ENCODE measurements at regions not wholly inside any gene's neighbourhood (a gene's known extent, or its start where the extent isn't known, plus 50 kb on each side); places are given as distances from the start of the nearest gene placed in this dataset.
"Not testable (repeated sequence)": the region's sequence is repeated elsewhere in the genome, so short reads cannot be mapped to it uniquely, and the experiment has no call there.

- DNase-seq: no peak
Observed at GRCh38 chr10:130689743-130690626, 553.8 kb downstream of the GLRX3 start.

GRCh38 chr10:130691776-130692175 lies 555.6 kb downstream of the GLRX3 start:
- DNase-seq: no peak

DNA sequence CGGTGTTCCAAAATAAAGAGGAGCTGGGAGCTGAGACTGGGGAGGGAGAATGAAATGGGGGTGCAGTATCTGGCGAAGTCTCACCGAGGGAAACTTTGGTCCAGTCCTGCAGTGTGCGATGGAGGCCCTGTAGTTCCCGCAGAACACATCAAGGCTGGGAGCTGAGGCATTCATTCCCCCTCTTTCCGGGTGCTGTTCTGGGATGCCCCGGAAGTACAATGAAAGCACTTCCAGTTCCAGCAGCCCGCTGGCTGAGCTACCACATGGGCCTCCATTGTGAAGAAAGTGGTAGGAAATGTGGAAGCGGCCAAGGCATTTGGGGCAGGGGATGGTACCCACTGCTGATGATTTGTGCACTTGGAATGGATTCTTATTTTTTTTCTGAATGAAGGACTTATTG lies 560.7 kb downstream of the GLRX3 start:
- DNase-seq: no peak

DNA sequence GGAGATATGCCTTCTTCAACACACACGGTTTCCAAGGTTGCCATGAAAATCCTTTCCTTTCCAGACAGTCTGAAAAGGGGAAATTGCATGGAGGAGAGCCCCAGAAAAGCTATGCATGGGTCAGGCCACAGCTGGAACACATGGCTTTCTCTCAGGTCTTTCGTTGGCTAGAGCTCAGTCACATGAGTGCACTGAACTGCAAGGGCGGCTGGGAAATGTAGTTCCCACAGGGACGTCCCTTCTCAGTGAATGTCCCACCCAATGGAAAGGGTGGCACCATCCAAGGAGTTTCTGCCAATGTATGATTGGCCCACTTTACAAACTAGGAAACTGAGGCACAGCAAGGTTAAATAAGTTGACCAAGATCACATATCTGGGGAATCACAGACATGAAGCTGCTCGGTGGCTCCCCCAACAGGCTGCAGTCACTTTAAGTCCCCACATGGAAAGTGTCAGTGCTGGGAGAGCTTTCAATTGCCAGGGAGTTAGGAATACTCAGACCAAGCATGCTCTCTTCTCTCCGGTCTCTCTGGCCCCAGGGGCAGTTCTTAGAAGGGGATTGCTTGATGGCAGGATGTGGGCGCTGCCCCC lies 571.3 kb downstream of the GLRX3 start:
- no peak for DNase-seq

DNA sequence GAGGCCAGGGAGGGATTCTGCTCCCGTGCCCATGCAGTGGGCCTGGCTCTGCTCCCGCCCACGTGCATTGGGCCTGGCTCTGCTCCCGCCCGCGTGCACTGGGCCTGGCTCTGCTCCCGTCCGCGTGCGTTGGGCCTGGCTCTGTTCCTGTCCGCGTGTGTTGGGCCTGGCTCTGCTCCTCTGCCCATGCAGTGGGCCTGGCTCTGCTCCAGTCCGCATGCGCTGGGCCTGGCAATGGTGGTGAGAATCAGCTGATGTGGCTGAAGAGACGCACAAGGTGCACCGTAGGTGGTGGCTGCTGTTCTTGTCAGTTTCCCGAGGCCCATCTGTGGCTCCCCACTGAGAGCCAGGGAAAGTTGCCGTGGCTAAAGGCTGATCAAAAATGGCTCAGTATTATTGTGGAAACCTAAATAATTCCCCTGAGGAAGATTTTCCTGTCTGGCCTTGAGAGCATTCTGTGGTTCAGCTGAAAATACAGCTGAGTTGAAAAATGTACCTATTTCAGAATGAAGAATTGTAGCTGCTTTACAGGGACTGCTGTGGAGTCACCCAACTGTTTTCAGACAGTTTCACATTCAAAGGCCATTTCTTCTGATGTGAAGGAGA lies 572.4 kb downstream of the GLRX3 start:
- no peak for DNase-seq

GRCh38 chr10:130709415-130709814 lies 573.2 kb downstream of the GLRX3 start:
- DNase-seq: no peak

DNA sequence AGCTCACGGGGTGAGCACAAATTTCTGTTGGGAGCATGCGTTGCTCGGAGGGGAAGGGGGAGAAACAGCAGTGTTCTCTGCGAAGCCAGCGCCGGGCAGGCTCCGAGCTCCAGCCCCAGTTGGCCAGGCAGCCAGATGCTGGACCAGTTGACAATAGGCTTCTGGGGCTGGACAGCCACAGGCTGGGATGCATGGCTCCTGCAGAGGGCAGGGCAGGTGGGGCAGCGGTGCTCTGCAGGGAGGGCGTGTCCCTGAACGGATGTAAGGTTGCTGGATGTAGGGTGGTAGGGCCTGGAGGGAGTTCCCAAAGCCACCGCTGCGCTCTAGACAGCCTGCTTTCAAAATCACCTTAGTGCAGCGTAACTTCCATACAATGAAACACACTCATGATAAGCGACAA lies 574.9 kb downstream of the GLRX3 start:
- no peak for DNase-seq

- DNase-seq: no peak
Observed at GRCh38 chr10:130713135-130713534, 576.9 kb downstream of the GLRX3 start.

- DNase-seq: no peak
Observed at GRCh38 chr10:130713731-130714130, 577.5 kb downstream of the GLRX3 start.

GRCh38 chr10:130714742-130715467 lies 578.7 kb downstream of the GLRX3 start:
- DNase-seq: no peak

GRCh38 chr10:130715686-130716670 lies 579.8 kb downstream of the GLRX3 start:
- no peak for DNase-seq

- no peak for DNase-seq
Observed at GRCh38 chr10:130717083-130717482, 580.9 kb downstream of the GLRX3 start.

GRCh38 chr10:130718744-130719447 lies 582.7 kb downstream of the GLRX3 start:
- DNase-seq: not testable (repeated sequence)

GRCh38 chr10:130719448-130719752 lies 583.2 kb downstream of the GLRX3 start:
- DNase-seq: no peak

DNA sequence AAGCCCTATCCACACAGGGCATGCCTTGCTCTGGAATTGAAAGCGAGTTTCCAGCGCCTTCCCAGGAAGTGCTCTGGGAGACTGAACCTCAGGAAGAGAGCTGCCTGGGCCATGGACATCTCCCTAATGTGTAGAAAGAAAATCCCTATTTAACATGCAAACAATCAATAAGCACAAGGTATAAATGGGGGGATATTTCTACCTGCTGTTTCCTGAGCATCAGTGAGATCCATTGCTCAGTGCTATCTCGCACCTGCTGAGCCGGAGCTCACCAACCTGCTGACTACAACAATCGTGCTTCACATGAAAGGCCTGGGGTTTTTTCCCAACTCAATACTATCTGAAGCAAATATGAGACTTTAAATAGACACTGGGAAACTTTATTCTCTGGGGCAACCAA lies 584.0 kb downstream of the GLRX3 start:
- no peak for DNase-seq

GRCh38 chr10:130721971-130722370 lies 585.8 kb downstream of the GLRX3 start:
- DNase-seq: no peak

- no peak for DNase-seq
Observed at GRCh38 chr10:130723704-130724103, 587.5 kb downstream of the GLRX3 start.

DNA sequence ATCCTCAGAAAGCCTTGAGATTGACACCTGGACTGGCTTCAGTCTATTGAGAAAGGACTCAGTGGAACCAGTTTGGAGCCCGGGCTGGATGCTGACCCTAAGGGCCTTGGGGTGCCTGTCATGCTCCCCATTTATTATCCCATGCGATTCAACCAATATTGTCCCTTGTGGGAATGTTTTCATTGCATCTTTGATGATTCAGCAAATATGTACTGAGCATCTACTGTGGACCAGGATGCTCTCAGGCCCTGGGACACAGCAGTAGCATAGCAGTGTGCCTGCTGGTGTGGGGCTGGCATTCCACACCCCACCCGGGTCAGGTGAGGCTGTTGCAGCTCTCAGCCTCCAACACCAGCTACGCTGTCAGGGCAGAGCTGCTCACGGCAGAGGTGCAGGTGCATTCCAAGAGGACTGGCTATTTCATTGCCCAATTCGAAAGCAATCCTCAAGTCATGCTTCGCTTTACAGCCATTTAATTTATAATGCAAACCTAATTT lies 586.0 kb downstream of the TCERG1L start:
- DNase-seq: no peak

DNA sequence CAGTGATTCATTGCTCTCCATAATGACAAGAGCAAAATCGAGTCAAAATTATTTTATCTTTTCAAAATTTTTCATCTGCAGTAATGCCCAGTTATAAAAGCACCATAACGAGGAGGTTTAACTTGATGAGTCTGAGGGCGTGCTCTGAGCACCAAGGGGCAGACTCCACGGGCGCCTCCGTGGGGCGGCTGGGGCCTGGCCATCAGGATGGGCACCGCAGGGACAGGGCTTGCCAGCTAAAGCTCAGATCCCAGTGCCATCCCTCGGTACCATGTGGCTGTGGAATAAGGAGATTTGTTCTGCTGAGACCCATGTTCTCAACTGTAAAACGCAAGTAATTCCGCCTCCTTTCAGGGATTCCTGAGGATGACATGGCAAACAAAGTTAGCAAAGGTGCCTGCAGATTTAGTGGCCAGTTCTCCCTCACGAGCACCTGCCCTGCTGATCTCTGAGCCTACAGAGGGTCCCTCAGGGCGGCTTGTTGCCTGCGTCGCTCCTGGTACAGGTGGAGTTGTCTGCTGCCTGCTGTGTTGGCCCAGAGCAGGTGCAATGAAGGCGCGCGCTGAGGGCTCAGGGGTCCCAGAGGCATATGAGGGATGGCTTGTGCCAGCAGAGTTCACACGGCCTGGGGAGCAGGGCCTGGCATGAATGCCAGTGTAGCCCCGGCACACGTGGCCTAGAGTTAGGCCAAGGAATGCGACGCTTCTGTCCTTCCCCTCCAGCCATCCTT lies 584.4 kb downstream of the TCERG1L start:
- DNase-seq: no peak

- DNase-seq: no peak
Observed at GRCh38 chr10:130727766-130728490, 583.6 kb downstream of the TCERG1L start.
